WTC11 (cell line): ENCODE measurements at regions not wholly inside any gene's neighbourhood (a gene's known extent, or its start where the extent isn't known, plus 50 kb on each side); places are given as distances from the start of the nearest gene placed in this dataset.

Source experiments
- ATF3 ChIP-seq: sonication (generic); formaldehyde crosslinking; conservative IDR thresholded peaks from 2 replicates; pipeline ENCODE4 v1.8.1; 2022; ENCODE audit warnings: mild to moderate bottlenecking, missing genetic modification reagents
- CTCF ChIP-seq: fragments of 200-600 bp; IDR thresholded peaks from 2 replicates; pipeline ENCODE4 v1.8.0; 2022; ENCODE audit warnings: antibody characterized with exemption
- E2F4 ChIP-seq: sonication (generic); formaldehyde crosslinking; IDR thresholded peaks from 2 replicates; pipeline ENCODE4 v1.8.1; 2022; ENCODE audit warnings: low read depth, mild to moderate bottlenecking, moderate library complexity, missing genetic modification reagents, borderline replicate concordance
- ELF4 ChIP-seq: sonication (generic); formaldehyde crosslinking; IDR thresholded peaks from 2 replicates; pipeline ENCODE4 v1.8.1; 2022; ENCODE audit warnings: low read depth, mild to moderate bottlenecking, moderate library complexity, missing genetic modification reagents
- EMX1 ChIP-seq: fragments of 250-450 bp; sonication (Bioruptor Pico); IDR thresholded peaks from 2 replicates; pipeline ENCODE4 v1.8.0; 2021; ENCODE audit warnings: mild to moderate bottlenecking
- FOXJ3 ChIP-seq: sonication (generic); formaldehyde crosslinking; IDR thresholded peaks from 2 replicates; pipeline ENCODE4 v1.9.0; 2021; ENCODE audit warnings: missing genetic modification reagents, mild to moderate bottlenecking, borderline replicate concordance
- HMGXB4 ChIP-seq: sonication (generic); formaldehyde crosslinking; IDR thresholded peaks from 2 replicates; pipeline ENCODE4 v1.8.1; 2023; ENCODE audit warnings: mild to moderate bottlenecking, moderate library complexity, missing genetic modification reagents
- MAX ChIP-seq: sonication (generic); formaldehyde crosslinking; IDR thresholded peaks from 2 replicates; pipeline ENCODE4 v1.8.0; 2022; ENCODE audit warnings: mild to moderate bottlenecking, missing genetic modification reagents
- MLX ChIP-seq: sonication (generic); formaldehyde crosslinking; IDR thresholded peaks from 2 replicates; pipeline ENCODE4 v1.8.1; 2023; ENCODE audit warnings: mild to moderate bottlenecking, missing genetic modification reagents, moderate library complexity
- PREB ChIP-seq: sonication (generic); formaldehyde crosslinking; IDR thresholded peaks from 2 replicates; pipeline ENCODE4 v1.8.1; 2022; ENCODE audit warnings: mild to moderate bottlenecking, missing genetic modification reagents, moderate library complexity, borderline replicate concordance
- USF1 ChIP-seq: sonication (generic); formaldehyde crosslinking; IDR thresholded peaks from 2 replicates; pipeline ENCODE4 v1.8.0; 2022; ENCODE audit warnings: mild to moderate bottlenecking, missing genetic modification reagents

- no peak for TF ChIP-seq HMGXB4 (CRISPR knock-in tag)
- TF ChIP-seq CTCF = no peak
- no peak for TF ChIP-seq EMX1
- no peak for TF ChIP-seq E2F4
- no peak for TF ChIP-seq ELF4
- no peak for TF ChIP-seq USF1 (CRISPR knock-in tag)
- no peak for TF ChIP-seq MAX (CRISPR knock-in tag)
- no peak for TF ChIP-seq ATF3 (CRISPR knock-in tag)
- TF ChIP-seq PREB (CRISPR knock-in tag) = no peak
- TF ChIP-seq FOXJ3 (CRISPR knock-in tag) = no peak
- no peak for TF ChIP-seq MLX (CRISPR knock-in tag)
Measured at GRCh38 chr18:68543344-68543743, 171.6 kb downstream of the TMX3 start.
